Activated naive CD4-positive, alpha-beta T cell treated with anti-CD3 and anti-CD28 coated beads, Interleukin-2, amount 50 U/mL, for 72 hours (primary cell): ENCODE measurements at regions not wholly inside any gene's neighbourhood (a gene's known extent, or its start where the extent isn't known, plus 50 kb on each side); places are given as distances from the start of the nearest gene placed in this dataset.
"Not testable (repeated sequence)": the region's sequence is repeated elsewhere in the genome, so short reads cannot be mapped to it uniquely, and the experiment has no call there.

Experiments
- ATAC-seq, 2 donors: fragments of 150-1000 bp; cut with Tn5 transposase; 2 replicates each; pipeline ENCODE4 v1.10.0; 2021; ENCODE audit warnings: mild to moderate bottlenecking in 2 of 2, moderate library complexity in 2 of 2
- DNase-seq, 2 donors: peaks; one replicate each; pipeline ENCODE4 v3.0.0; 2021 to 2022; ENCODE audit warnings: low spot score in 2 of 2
- H3K27ac Mint-ChIP-seq, 2 donors: one replicate each; pipeline ENCODE4 v1.8.0; 2022; ENCODE audit warnings: mild to moderate bottlenecking in 2 of 2, mixed read lengths in 2 of 2
- H3K36me3 Mint-ChIP-seq, 2 donors: one replicate each; pipeline ENCODE4 v1.8.0; 2022; ENCODE audit warnings: mixed read lengths in 2 of 2
- H3K9me3 Mint-ChIP-seq, 2 donors: one replicate each; pipeline ENCODE4 v1.8.0; 2022; ENCODE audit warnings: mixed read lengths in 2 of 2

GRCh38 chr2:52622266-52622665 is 1145.3 kb upstream of the CHAC2 start:
- Mint-ChIP-seq H3K27ac (no peak overlapping the region), H3K36me3 (no peaks in the 10 kb centered on the region), H3K9me3 (peaks cover 6 to 11% of the 10 kb centered on the region in 2 donors)
- ATAC-seq (no peak), DNase-seq (no peak)

- H3K36me3 Mint-ChIP-seq = no peaks in the 10 kb centered on the region
Measured at GRCh38 chr2:52613064-52613463, 1154.5 kb upstream of the CHAC2 start.

GRCh38 chr2:52611759-52612158 is 1155.8 kb upstream of the CHAC2 start:
- no peaks in the 10 kb centered on the region for H3K36me3 Mint-ChIP-seq
- ATAC-seq (no peak), DNase-seq (no peak)
- H3K27ac Mint-ChIP-seq = no peak overlapping the region
- H3K9me3 Mint-ChIP-seq = peaks cover 0 to 7% of the 10 kb centered on the region in 2 donors

More at GRCh38 chr2:52613064-52613463, 1154.5 kb upstream of the CHAC2 start:
- peaks cover 6 to 13% of the 10 kb centered on the region in 2 donors for H3K9me3 Mint-ChIP-seq
- ATAC-seq = no peak
- DNase-seq = no peak
- no peak overlapping the region for H3K27ac Mint-ChIP-seq

GRCh38 chr2:52608030-52608429 is 1159.6 kb upstream of the CHAC2 start:
- no peak overlapping the region for H3K27ac Mint-ChIP-seq
- DNase-seq = no peak

GRCh38 chr2:52597346-52597745 is 1170.3 kb upstream of the CHAC2 start:
- H3K27ac Mint-ChIP-seq = no peak overlapping the region
- peaks cover under 1 to 16% of the 10 kb centered on the region in 2 donors for H3K9me3 Mint-ChIP-seq
- H3K36me3 Mint-ChIP-seq = no peaks in the 10 kb centered on the region
- DNase-seq (no peak), ATAC-seq (no peak)

More at GRCh38 chr2:52608030-52608429, 1159.6 kb upstream of the CHAC2 start:
- Mint-ChIP-seq H3K9me3 (peaks cover 0 to 10% of the 10 kb centered on the region in 2 donors), H3K36me3 (no peaks in the 10 kb centered on the region)
- no peak for ATAC-seq

- ATAC-seq = no peak
- H3K27ac Mint-ChIP-seq = no peak overlapping the region
- H3K36me3 Mint-ChIP-seq = peaks cover 0 to 11% of the 10 kb centered on the region in 2 donors
- H3K9me3 Mint-ChIP-seq = peaks cover 21 to 28% of the 10 kb centered on the region in 2 donors
- DNase-seq = no peak
Measured at GRCh38 chr2:52594026-52594425, 1173.6 kb upstream of the CHAC2 start.

GRCh38 chr2:52584071-52584470 is 1183.5 kb upstream of the CHAC2 start:
- peaks cover 13 to 28% of the 10 kb centered on the region in 2 donors for H3K9me3 Mint-ChIP-seq
- not testable (repeated sequence) for ATAC-seq, H3K27ac Mint-ChIP-seq, H3K36me3 Mint-ChIP-seq, DNase-seq

- H3K27ac Mint-ChIP-seq = no peak overlapping the region
- no peak for DNase-seq
- peaks cover 21 to 26% of the 10 kb centered on the region in 2 donors for H3K36me3 Mint-ChIP-seq
- H3K9me3 Mint-ChIP-seq = peaks cover 17 to 19% of the 10 kb centered on the region in 2 donors
- ATAC-seq = no peak
Measured at GRCh38 chr2:52572469-52572894, 1195.1 kb upstream of the CHAC2 start.

- Mint-ChIP-seq H3K9me3 (peaks cover 17 to 22% of the 10 kb centered on the region in 2 donors), H3K36me3 (peaks cover 21 to 26% of the 10 kb centered on the region in 2 donors), H3K27ac (no peak overlapping the region)
- no peak for DNase-seq
- no peak for ATAC-seq
Measured at GRCh38 chr2:52571380-52572347, 1195.9 kb upstream of the CHAC2 start.

- H3K36me3 Mint-ChIP-seq = peaks cover 21 to 26% of the 10 kb centered on the region in 2 donors
- H3K27ac Mint-ChIP-seq = no peak overlapping the region
- peaks cover 25 to 29% of the 10 kb centered on the region in 2 donors for H3K9me3 Mint-ChIP-seq
- ATAC-seq (no peak), DNase-seq (no peak)
Measured at GRCh38 chr2:52570716-52571115, 1196.9 kb upstream of the CHAC2 start.

GRCh38 chr2:52563151-52563550 is 1204.5 kb upstream of the CHAC2 start:
- Mint-ChIP-seq H3K36me3 (no peaks in the 10 kb centered on the region), H3K9me3 (peaks cover 24 to 28% of the 10 kb centered on the region in 2 donors), H3K27ac (no peak overlapping the region)
- DNase-seq (no peak), ATAC-seq (no peak)

- Mint-ChIP-seq H3K36me3 (no peaks in the 10 kb centered on the region), H3K9me3 (peaks cover 8 to 10% of the 10 kb centered on the region in 2 donors), H3K27ac (no peak overlapping the region)
- DNase-seq = no peak
- no peak for ATAC-seq
Measured at GRCh38 chr2:52558265-52558664, 1209.3 kb upstream of the CHAC2 start.

GRCh38 chr2:52542297-52542696 is 1225.3 kb upstream of the CHAC2 start:
- DNase-seq (no peak), ATAC-seq (no peak)
- H3K9me3 Mint-ChIP-seq = peaks cover 17 to 28% of the 10 kb centered on the region in 2 donors
- H3K36me3 Mint-ChIP-seq = no peaks in the 10 kb centered on the region
- H3K27ac Mint-ChIP-seq = no peak overlapping the region

- H3K9me3 Mint-ChIP-seq = peaks cover 13 to 20% of the 10 kb centered on the region in 2 donors
- no peak overlapping the region for H3K27ac Mint-ChIP-seq
Measured at GRCh38 chr2:52539026-52539970, 1228.3 kb upstream of the CHAC2 start.

GRCh38 chr2:52537588-52537987 is 1230.0 kb upstream of the CHAC2 start:
- ATAC-seq = no peak
- DNase-seq = no peak
- Mint-ChIP-seq H3K9me3 (peaks cover 10 to 16% of the 10 kb centered on the region in 2 donors), H3K27ac (no peak overlapping the region), H3K36me3 (no peaks in the 10 kb centered on the region)

More at GRCh38 chr2:52539026-52539970, 1228.3 kb upstream of the CHAC2 start:
- DNase-seq (no peak), ATAC-seq (no peak)
- no peaks in the 10 kb centered on the region for H3K36me3 Mint-ChIP-seq

GRCh38 chr2:52536929-52537460 is 1230.6 kb upstream of the CHAC2 start:
- no peak for ATAC-seq
- Mint-ChIP-seq H3K27ac (no peak overlapping the region), H3K9me3 (peaks cover 8 to 13% of the 10 kb centered on the region in 2 donors), H3K36me3 (no peaks in the 10 kb centered on the region)
- DNase-seq = no peak
